HG03045 (cell line): ENCODE measurements at regions not wholly inside any gene's neighbourhood (a gene's known extent, or its start where the extent isn't known, plus 50 kb on each side); places are given as distances from the start of the nearest gene placed in this dataset.
"Not testable (repeated sequence)": the region's sequence is repeated elsewhere in the genome, so short reads cannot be mapped to it uniquely, and the experiment has no call there.

ENCODE experiments used
- ATAC-seq: cut with Tn5 transposase; IDR thresholded peaks from one replicate; pipeline ENCODE4 v1.9.1; 2021; ENCODE audit warnings: mild to moderate bottlenecking, moderate library complexity; ENCODE audit not compliant: unreplicated experiment

DNA sequence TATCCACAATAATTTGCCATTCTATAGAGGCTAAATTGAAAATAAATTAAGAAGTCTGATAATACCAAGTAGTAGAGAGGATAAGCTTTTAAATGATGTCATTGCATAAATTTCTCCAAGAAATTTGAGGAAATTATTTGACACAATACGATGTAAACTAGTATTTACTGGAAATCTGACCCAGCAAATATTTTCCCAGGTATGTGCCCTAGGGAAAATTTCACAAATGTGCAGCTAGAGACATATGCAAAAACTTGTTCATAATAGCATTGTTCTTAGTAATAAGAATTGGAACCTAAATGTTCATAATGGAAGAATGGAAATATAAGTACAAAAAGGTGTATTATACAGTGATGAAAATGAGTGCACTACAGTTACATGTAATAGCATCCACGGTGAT is 888.8 kb upstream of the SOX11 start:
- ATAC-seq, result no peak

DNA sequence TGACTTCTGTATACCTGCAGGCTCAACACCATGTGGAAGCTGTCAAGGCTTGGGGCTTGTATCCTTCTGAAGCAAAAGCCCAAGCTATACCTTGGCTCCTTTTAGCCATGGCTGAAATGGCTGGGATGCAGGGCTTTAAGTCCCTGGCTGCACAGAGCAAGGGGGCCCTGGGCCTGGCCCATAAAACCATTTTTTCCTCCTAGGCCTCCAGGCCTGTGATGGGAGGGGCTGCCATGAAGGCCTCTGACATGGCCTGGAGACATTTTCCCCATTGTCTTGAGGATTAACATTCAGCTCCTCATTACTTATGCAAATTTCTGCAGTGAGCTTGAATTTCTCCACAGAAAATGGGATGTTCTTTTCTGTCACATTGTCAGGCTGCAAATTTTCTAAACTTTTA is 878.0 kb upstream of the SOX11 start:
- not testable (repeated sequence) for ATAC-seq

DNA sequence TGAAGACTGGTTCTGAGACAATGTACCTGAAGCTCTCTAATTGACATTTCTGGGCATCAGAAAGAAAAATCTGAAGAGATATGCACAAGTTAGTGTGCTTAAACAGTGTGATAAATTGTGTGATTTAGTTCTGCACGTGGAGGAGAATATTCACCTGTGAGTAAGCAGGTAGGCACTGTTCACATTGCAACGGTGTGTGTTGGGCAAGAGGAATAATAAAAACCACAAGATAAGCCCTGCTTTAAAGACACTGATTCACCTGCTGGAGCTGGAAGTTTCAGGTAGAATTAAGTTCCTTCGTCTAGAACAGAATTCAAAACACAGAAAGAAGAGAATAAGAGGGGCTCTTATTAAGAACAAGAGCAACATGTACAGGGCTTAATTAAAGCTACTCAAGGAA is 864.3 kb upstream of the SOX11 start:
- ATAC-seq, result no peak

DNA sequence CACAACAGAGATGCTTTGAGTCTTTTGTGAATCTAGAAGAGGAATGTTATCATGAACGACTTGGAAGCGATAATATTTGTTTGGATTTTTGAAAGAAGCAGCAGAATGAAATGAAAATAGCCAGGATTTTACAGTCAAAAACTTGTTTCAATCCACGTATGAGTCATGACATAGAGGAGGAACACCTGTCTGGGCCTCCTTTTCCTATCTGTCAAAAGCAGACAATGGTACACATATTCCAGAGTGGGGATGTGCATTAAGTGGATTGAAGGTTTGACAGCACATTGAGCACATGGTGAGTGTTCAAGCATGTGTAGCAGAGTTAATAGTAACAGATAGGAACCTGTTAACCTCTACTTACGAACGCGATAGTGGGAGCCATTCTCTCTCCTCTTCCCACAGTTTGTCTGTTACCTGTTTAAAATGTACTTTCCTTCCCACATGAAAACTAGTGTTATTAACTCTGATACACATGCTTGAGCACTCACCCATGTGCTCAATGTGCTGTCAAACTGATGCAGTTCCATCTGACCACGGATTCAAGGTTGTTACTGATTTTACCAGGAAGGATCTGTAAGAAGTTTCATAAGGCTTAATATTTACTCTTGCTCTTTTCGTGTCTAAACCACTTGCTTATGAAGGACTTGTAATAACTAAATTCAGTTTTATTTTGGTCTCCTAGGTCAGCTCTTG is 863.4 kb upstream of the SOX11 start:
- ATAC-seq, result no peak

DNA sequence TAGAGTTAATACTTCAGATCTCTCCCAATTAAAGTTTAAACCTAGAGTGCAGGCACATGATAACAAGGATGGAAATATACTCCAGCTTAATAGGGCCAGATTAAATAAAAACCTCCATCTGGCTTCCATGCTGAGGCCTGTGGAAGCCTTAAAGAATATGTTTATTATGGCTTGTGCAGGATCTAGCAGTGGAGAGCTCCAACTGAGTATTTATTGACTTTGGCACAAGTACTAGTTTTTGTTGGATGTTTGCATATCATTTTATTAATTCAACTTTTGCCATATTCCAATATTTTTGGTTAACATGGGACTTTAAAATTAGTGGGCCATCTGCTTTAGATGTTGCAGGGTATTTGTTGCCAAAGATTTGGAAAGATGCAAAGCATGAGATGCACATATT is 860.4 kb upstream of the SOX11 start:
- ATAC-seq, result no peak

DNA sequence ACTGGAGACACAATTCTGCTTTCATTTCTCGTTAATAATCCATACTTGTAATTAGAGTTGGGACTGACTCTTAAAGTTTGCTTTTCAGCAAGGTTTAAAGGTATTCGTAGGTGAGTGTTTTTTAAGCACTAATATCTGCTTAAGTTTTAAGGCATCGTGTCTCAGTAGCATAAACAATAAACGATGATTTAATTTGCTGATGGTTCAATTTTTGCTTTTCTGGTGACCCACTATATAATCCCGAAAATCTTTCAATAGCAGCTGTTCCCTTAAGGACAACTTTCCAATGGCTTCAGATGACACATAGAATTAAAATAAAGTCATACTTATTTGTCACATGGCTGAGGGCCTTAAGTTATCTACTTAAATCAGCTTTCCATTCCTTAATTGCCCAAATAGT is 859.5 kb upstream of the SOX11 start:
- no peak for ATAC-seq

DNA sequence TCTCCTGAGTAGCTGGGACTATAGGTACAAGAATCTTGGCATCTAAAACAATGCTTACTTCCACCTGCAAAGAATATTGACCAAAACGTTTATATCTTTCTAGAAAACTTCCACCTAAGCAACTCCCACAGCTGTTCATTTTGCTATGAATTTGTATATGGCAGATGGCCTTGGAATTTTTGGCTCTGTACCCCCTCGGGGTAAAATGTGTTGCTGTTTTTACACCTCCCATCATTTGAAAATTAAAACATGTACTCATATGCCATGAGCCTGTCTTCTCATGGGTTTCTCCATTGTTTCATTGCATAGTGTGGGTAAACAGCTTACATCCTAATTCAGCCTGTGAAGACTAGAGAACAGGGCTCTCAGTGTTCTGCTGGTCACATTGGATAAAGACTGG is 853.6 kb upstream of the SOX11 start:
- no peak for ATAC-seq

DNA sequence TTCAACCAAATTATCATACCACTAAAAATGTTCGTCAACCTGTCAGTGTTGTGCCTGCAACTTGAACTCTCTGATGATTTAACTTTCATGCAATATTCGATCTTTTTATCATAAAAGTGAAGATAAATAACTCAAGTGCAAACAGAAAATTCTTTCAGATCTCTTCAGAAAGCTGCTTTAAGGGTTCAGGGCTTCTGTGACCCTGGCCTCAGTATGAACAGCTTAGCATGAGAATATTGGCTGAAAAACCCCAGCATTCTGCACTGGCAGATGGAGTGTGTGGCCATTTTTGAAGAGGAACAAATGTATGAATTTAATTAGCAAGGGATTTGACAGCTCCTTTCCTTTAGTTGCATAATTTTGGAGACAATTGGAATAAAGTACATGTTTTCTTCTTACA is 851.4 kb upstream of the SOX11 start:
- no peak for ATAC-seq

DNA sequence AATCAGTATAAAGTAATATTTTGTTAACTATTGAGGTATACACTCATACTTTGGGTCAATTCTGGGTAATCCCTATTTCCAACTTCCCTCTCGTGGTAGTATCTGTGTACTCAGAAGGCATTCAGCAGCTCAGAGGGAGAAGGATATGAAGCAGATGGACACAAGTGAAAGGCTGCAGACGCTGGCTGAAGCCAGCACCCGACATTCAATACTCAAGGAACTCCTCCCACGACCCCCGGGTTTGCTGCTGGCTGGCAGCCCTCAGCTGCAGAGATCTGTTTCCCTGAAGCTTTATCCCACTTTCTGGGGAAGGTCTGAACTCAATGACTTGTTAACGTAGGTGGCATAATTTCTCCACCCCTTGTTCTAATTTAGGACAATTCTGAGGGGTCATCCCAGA is 847.3 kb upstream of the SOX11 start:
- no peak for ATAC-seq

DNA sequence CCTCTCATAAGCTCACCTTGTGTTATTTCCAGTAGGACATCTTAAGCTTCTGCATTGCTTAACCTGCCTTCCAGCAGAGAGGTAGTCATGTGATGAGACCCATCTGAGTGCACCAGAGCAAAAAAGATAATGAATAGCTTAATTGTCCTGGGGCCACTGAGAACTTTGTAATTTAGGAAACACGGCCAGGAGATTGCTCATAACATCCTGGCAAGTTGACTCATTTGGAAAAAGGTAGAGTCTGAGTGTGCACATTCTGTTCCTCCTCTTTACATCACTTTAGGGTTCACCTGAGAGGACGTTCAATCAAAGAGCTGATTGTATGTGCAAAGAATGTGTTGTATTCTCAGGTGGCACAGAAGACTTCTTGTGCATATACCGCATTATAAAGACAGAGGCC is 830.2 kb upstream of the SOX11 start:
- no peak for ATAC-seq

DNA sequence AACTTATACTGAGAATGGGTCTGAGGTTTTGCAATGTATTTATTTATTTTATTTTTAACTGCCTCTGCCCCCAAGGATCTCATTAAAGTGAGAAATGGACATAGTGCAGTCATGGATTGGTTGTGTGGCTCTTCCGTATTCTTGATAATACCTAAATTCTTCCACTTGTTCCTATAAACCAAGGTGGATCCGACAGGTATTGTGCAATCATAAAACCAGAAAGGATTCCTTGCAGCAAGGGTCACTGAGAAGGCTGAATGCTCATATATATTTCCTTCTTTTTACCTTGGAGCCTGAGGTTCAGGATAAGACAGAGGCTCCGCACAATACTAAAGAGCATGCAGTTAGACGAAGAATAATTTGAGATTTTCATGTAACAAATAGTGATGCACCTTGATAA is 826.0 kb upstream of the SOX11 start:
- no peak for ATAC-seq

DNA sequence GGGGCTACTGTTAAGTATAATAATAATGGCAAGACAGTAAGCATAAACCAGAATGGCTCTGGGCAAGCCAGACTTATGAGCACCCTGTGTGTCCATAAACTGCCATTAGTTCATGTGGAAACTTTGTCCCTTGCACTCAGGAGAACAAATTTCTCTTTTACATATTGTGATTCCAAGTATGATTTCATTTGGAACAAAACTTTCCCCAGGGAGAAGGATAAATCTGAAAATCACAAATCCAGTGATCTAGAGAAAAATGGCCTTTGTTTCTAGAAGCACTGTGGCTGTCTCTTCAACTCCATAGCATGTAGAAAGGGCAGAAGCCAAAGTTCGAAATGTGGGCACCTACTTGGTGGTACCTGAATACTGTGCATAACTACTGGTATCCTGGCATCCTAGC is 823.7 kb upstream of the SOX11 start:
- no peak for ATAC-seq

DNA sequence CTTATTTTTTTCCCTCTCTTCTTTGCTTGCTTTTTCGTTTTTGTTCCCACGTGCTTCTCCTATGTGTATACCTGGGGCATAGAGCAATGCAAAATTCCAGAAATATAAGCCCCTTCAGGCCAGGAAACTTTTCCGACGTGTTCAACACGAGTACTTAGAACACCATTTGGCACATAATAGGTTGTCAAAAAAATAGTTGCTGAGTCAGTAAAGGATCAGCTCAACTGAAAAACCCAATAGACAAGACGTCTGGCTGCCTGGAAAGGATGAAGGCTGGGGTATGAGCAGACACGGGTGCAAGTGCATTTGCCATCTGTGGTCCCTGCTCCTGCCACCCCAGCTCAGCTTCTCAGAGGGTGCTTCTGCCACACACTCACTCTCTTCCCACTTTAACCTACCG is 823.0 kb upstream of the SOX11 start:
- no peak for ATAC-seq

DNA sequence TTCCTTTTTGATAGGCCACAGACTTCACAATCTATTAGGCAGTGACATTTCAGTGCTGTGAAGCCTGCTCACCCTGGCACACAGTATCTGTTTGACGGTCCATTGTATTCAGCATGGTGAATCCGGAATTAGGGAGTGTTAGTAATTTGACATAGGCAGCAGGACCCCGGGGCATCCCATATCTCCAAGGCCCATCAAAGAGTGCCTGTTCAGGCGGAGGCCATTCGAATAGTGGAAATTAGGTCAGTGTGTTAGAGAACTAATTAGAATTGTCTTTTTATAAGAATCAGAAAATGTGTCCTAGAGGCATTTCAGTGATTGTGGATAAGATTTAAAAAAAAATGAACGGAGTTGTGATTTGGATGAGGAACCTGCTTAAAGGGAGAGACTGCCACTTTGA is 818.8 kb upstream of the SOX11 start:
- ATAC-seq, result no peak

DNA sequence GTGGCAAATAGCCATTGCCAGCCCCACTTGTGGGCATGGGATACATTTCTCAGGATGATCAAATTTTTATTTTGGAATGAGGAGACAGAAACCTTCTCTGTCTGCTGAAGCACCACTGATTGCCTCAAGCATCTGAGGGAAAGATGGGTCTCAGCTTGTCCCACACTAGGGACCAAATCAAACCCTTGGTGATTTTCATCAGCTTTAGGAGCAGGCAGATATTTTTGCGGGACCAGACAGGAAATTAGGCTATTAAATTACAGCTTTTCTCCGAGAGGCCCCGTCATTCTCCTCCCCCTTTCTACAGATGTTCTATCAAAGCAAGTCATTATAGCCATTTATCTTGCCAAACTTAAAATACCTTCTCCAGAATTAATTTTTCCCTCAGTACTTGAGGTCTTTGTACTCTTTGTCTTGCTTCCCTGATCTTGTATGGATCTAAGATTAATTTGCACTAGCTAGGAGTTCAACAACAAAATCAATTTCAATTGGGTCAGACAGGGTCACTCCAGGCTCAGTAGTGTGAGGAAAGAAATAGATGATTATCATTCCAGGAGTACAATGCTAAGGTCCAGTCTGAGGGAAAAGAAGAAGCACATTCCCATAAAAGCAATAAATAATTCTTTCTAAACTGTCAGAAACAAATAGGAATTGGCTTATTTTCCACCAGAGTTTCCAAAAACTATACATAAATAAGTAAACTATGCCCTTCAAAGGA is 818.1 kb upstream of the SOX11 start:
- no peak for ATAC-seq

DNA sequence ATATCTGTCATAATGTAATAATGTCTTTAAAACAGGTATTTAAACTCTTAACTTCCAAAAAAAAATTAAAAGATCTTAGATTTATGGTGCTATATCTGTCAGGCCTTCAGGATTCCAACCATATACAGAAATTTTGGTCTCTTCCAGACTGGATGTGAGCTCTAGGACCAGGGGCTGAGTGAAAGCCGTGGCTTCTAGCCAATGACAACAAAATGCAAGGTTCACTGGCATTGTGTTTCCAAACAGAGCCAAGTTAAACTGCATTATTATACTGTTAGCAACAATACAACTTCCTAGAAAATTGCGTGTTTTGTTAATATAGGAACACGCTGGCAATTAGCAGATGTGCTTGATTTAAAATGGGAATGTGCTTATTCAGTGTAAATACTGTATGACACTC is 809.8 kb upstream of the SOX11 start:
- no peak for ATAC-seq

DNA sequence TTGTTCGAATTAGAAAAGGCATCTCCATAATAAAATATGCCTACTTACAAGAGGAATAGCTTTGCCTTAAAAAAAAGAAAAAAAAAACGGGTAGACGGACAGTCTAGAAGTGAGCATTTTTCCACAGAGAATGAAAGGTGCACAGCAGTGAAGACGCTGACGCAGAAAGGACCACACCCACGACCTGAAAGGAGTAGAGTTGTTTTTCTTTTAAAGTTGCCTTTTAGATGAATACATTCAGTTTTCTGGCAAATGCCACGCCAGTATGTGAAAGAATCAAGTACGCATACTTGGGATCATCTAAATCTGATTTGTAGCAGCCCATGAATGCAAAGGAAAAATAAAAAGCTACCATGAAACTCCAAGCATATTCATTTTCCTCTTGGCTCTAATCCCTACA is 809.2 kb upstream of the SOX11 start:
- ATAC-seq, result no peak

DNA sequence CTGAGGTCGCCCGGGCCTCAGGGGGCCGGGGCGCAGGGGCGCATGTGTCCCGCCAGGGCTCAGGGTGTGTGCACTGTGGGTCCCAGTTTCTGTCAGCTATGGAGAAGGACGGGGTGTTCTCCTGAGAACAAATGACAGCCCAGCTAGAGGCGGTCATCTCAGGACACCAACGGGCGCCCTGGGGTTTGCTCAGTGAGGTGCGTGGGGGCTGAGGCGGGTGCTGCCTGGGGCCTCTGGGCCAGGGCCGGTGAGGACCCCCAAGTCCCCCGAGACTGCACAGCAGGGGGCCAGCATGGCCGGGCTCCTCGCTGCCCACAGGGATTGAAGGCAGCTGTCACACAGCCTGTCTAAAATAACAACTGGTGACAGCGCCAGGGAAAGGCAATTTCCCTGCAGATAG is 808.8 kb upstream of the SOX11 start:
- ATAC-seq, result no peak

DNA sequence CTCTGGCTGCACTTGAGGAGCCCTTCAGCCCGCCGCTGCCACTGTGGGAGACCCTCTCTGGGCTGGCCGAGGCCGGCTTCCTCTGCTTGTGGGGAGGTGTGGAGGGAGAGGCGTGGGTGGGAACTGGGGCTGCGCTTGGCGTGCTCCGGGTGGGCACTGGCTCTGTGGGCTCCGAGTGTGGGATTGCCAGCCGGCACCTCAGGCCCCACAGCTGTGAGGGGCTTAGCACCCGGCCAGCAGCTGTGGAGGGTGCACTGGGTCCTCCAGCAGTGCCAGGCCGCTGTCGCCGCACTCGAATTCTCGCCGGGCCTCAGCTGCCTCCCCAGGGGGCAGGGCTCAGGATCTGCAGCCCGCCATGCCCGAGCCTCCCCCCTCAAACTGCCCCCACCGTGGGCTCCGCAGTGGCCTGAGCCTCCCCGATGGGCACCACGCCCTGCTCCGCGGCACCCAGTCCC is 808.0 kb upstream of the SOX11 start:
- ATAC-seq, result no peak

DNA sequence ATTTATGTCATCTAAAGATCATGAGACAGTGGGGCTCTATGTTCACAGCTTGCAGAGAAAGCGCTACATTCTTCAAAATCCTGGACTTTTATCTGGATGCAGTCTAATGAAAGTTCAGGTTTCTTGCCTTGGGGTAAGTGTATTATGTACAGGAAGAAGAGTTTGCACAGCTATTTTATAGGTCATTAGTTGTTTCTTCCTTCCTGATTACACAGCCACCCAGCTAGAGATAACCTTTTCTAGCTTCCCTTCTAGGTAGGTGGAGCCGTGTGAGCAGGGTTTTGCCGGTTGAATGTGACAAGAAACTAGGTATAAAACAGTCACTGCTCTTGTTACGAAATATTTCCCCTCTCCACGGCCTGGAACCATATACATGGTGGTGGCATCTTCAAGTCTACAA is 800.8 kb upstream of the SOX11 start:
- no peak for ATAC-seq

DNA sequence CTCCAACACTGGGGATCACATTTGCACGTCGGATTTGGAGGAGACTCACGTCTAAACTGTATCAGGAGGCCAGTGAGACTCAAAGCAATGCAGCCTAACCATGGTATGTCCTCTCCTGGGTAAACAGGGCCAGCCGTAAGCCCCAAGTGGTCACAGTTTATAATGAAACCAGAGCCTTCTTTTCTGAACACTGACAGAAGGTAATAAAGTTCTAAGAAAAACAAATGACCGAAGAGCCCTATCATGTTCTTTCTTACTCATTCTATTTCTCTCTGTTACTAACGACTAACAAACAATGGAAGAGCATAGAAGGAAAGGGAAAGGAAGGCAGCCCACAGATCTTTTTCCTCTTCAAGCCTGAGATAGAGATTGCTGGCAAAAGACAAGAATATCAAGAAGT is 796.8 kb upstream of the SOX11 start:
- no peak for ATAC-seq

DNA sequence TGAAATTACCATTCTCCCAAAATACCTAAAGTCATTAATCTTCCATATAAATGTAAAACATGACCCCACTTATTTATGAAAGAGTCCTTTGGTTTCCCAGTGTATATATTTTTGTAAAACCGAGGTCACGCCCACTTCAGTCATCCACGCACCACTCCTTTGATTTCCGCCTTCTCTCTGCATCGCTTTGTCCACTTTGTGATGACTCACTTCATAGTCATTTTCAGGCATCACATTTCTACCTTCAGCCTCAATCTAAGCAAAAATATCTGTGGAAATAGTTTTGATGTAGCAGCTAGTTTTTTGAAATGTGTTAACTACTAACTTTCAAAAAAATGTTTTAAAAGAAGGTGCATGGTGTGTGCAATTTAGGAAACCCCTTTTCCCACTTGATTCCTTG is 793.5 kb upstream of the SOX11 start:
- no peak for ATAC-seq

DNA sequence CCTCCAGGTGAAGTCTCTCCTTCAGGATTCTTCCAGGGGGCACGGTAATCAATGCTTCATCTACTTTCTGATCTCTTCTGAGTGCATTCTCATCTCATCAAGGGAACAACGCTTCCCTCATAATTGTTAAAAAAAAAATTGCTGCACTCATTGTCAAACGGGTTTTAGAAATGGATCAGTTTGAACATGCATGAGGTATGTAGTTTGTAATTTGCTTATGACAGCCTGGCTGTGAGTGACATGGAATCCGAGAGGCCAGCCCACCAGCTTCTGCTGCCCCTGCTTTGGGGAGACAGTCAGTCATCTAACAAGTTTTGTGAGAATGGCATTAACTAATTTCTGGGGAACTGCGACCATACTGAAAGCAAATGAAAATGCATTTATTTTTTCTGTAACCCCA is 791.9 kb upstream of the SOX11 start:
- no peak for ATAC-seq
